Gastroesophageal sphincter (tissue), 4 donors: ENCODE measurements at regions not wholly inside any gene's neighbourhood (a gene's known extent, or its start where the extent isn't known, plus 50 kb on each side); places are given as distances from the start of the nearest gene placed in this dataset.
"Not testable (repeated sequence)": the region's sequence is repeated elsewhere in the genome, so short reads cannot be mapped to it uniquely, and the experiment has no call there.

ENCODE experiments used
- ATAC-seq: fragments of 150-250 bp; one replicate; pipeline ENCODE4 v1.9.1; 2016; ENCODE audit warnings: mild to moderate bottlenecking, moderate library complexity
- H3K27ac ChIP-seq, 4 donors: fragments of 200-600 bp; sonication (generic) in 3 of 4; 1 replicate in 3 of 4; 2 replicates in 1 of 4; pipeline ENCODE4 v1.5.1; 2016 to 2019
- H3K27me3 ChIP-seq: fragments of 200-600 bp; sonication (generic); one replicate; pipeline ENCODE4 v1.5.1; 2019
- H3K36me3 ChIP-seq, 2 donors: fragments of 200-600 bp; sonication (generic); one replicate each; pipeline ENCODE4 v1.5.1; 2019; ENCODE audit warnings: control low read depth in 1 of 2
- H3K4me1 ChIP-seq, 3 donors: fragments of 200-600 bp; sonication (generic); 1 replicate in 2 of 3; 2 replicates in 1 of 3; pipeline ENCODE4 v1.5.1; 2016 to 2019; ENCODE audit warnings: control low read depth in 2 of 3
- H3K4me3 ChIP-seq, 2 donors: fragments of 200-600 bp; sonication (generic); one replicate each; pipeline ENCODE4 v1.5.1; 2019; ENCODE audit warnings: mild to moderate bottlenecking in 1 of 2, moderate library complexity in 1 of 2
- H3K9me3 ChIP-seq, 3 donors: fragments of 200-600 bp; sonication (generic); one replicate each; pipeline ENCODE4 v1.5.1; 2017 to 2019; ENCODE audit warnings: control low read depth in 2 of 3
- CTCF ChIP-seq, 4 experiments: fragments of 200-600 bp in 2 of 4; fragments of 450-650 bp in 2 of 4; sonication (generic) in 1 of 4; IDR thresholded peaks; one replicate each; pipeline ENCODE4 v1.5.1; 2017 to 2019; ENCODE audit warnings: antibody characterized with exemption in 4 of 4, mild to moderate bottlenecking in 2 of 4, moderate library complexity in 2 of 4
- EP300 ChIP-seq: sonication (generic); formaldehyde crosslinking; IDR thresholded peaks from one replicate; pipeline ENCODE4 v1.6.1; 2017; ENCODE audit warnings: antibody characterized with exemption, mild to moderate bottlenecking
- POLR2A ChIP-seq, 2 donors: fragments of 450-650 bp; IDR thresholded peaks; one replicate each; pipeline ENCODE4 v1.6.1; 2017; ENCODE audit warnings: antibody characterized with exemption in 2 of 2, mild to moderate bottlenecking in 2 of 2, moderate library complexity in 1 of 2
- POLR2AphosphoS5 ChIP-seq: sonication (generic); formaldehyde crosslinking; IDR thresholded peaks from one replicate; pipeline ENCODE4 v1.6.1; 2017; ENCODE audit warnings: antibody characterized with exemption
- WGBS, 2 donors: methylation state at CpG; one replicate each; pipeline ENCODE4 v1.1.5; 2018; ENCODE audit warnings: low coverage in 1 of 2; 5-methylcytosine and 5-hydroxymethylcytosine counted together

GRCh38 chr11:38900211-38900610 is 2302.2 kb upstream of the RAG2 start:
- 32 to 44% methylated on average over 6 of the region's 6 CpGs for WGBS, 2 donors
- no peak overlapping the region for H3K4me3 ChIP-seq
- TF ChIP-seq CTCF (IDR thresholded peaks at IDR 0.05), result no peak
- no peak for TF ChIP-seq POLR2A (IDR thresholded peaks at IDR 0.05)
- no peak for TF ChIP-seq EP300
- no peak for TF ChIP-seq POLR2AphosphoS5
- H3K36me3 ChIP-seq, result no peaks in the 10 kb centered on the region
- no peak overlapping the region for H3K27ac ChIP-seq
- H3K4me1 ChIP-seq, result no peaks in the 10 kb centered on the region
- H3K27me3 ChIP-seq, result no peaks in the 10 kb centered on the region
- no peaks in the 10 kb centered on the region for H3K9me3 ChIP-seq
- no peak for ATAC-seq

GRCh38 chr11:38894201-38894600 is 2296.2 kb upstream of the RAG2 start:
- 88% methylated on average over 4 of the region's 6 CpGs; no CpG with 5 or more reads in 1 of the 2 donors for WGBS, 2 donors
- not testable (repeated sequence) for H3K9me3 ChIP-seq, H3K4me3 ChIP-seq, H3K27me3 ChIP-seq, H3K36me3 ChIP-seq, ATAC-seq, H3K4me1 ChIP-seq, H3K27ac ChIP-seq

- no peak for ATAC-seq
- no peak overlapping the region for H3K27ac ChIP-seq
- H3K4me1 ChIP-seq, result no peaks in the 10 kb centered on the region
- no peaks in the 10 kb centered on the region for H3K27me3 ChIP-seq
- TF ChIP-seq POLR2AphosphoS5 (no peak), POLR2A (IDR thresholded peaks at IDR 0.05) (no peak), CTCF (IDR thresholded peaks at IDR 0.05) (no peak), EP300 (no peak)
- H3K4me3 ChIP-seq, result no peak overlapping the region
- H3K36me3 ChIP-seq, result no peaks in the 10 kb centered on the region
- no peaks in the 10 kb centered on the region for H3K9me3 ChIP-seq
- 84 to 93% methylated on average over 4 to 6 of the region's 6 CpGs for WGBS, 2 donors
Measured at GRCh38 chr11:38884145-38884865, 2286.3 kb upstream of the RAG2 start.

GRCh38 chr11:38867338-38867737 is 2269.3 kb upstream of the RAG2 start:
- Histone ChIP-seq H3K4me3 (no peak overlapping the region), H3K9me3 (peaks cover 0 to 14% (median 0%) of the 10 kb centered on the region in 3 donors), H3K27ac (no peak overlapping the region), H3K36me3 (no peaks in the 10 kb centered on the region), H3K4me1 (no peaks in the 10 kb centered on the region), H3K27me3 (no peaks in the 10 kb centered on the region)
- no peak for ATAC-seq
- 80 to 88% methylated on average over 1 of the region's 3 CpGs for WGBS, 2 donors
- no peak for TF ChIP-seq POLR2AphosphoS5
- TF ChIP-seq CTCF (IDR thresholded peaks at IDR 0.05), result no peak
- no peak for TF ChIP-seq POLR2A (IDR thresholded peaks at IDR 0.05)
- TF ChIP-seq EP300, result no peak

- WGBS, 2 donors, result 88% methylated on average over 2 of the region's 2 CpGs; no CpG with 5 or more reads in 1 of the 2 donors
- TF ChIP-seq POLR2AphosphoS5 (no peak), POLR2A (IDR thresholded peaks at IDR 0.05) (no peak), EP300 (no peak), CTCF (IDR thresholded peaks at IDR 0.05) (no peak)
Measured at GRCh38 chr11:38865922-38866321, 2267.9 kb upstream of the RAG2 start.

More at GRCh38 chr11:38865922-38866321, 2267.9 kb upstream of the RAG2 start:
- Histone ChIP-seq H3K4me3 (no peak overlapping the region), H3K36me3 (no peaks in the 10 kb centered on the region), H3K9me3 (peaks cover 0 to 14% (median 0%) of the 10 kb centered on the region in 3 donors), H3K4me1 (no peaks in the 10 kb centered on the region), H3K27ac (no peak overlapping the region), H3K27me3 (no peaks in the 10 kb centered on the region)
- no peak for ATAC-seq
